HFF-Myc (cell line): ENCODE measurements at regions not wholly inside any gene's neighbourhood (a gene's known extent, or its start where the extent isn't known, plus 50 kb on each side); places are given as distances from the start of the nearest gene placed in this dataset.

Experiments
- DNase-seq: peaks from one replicate; pipeline ENCODE4 v3.0.0-alpha.2; 2011; ENCODE audit warnings: low read depth; ENCODE audit errors: extremely low read depth
- H3K4me3 ChIP-seq: replicated peaks from 2 replicates; pipeline ENCODE4 v1.5.1; 2011; ENCODE audit warnings: low read depth, mild to moderate bottlenecking, control low read depth, low read length
- CTCF ChIP-seq: IDR thresholded peaks from 2 replicates; pipeline ENCODE4 v1.5.1; 2012; ENCODE audit warnings: mild to moderate bottlenecking, low read depth, low read length, control low read depth; ENCODE audit errors: missing control alignments

- DNase-seq = peak; percentile 17
- TF ChIP-seq CTCF = no peak
- no peak overlapping the region for H3K4me3 ChIP-seq
Observed at GRCh38 chr2:200042102-200042735, 86.8 kb downstream of the MAIP1 start.

GRCh38 chr2:200042944-200043343 lies 87.6 kb downstream of the MAIP1 start:
- no peak for TF ChIP-seq CTCF
- H3K4me3 ChIP-seq = no peak overlapping the region
- no peak for DNase-seq

- DNase-seq = no peak
- H3K4me3 ChIP-seq = no peak overlapping the region
- TF ChIP-seq CTCF = no peak
Observed at GRCh38 chr2:200044453-200044852, 89.1 kb downstream of the MAIP1 start.

DNA sequence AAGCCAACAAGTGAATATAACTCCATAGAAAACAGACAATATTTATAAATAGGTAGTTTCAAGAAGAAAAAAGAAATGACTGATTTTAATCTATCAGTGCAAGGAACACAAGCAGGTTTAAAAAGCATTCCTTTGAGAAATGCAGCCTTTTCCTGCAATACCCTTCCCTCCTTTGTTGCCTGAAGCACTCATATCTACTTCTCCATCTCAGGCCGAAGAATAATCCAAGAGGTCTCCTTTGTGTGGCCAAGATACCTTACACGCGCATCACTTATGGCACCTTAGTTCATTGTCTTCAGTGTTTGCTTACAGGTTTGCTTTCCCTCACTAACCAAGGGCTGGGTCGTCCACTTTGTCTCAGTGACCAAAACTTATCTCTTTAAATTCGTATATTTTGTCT lies 93.0 kb downstream of the MAIP1 start:
- DNase-seq = no peak
- no peak overlapping the region for H3K4me3 ChIP-seq
- no peak for TF ChIP-seq CTCF

DNA sequence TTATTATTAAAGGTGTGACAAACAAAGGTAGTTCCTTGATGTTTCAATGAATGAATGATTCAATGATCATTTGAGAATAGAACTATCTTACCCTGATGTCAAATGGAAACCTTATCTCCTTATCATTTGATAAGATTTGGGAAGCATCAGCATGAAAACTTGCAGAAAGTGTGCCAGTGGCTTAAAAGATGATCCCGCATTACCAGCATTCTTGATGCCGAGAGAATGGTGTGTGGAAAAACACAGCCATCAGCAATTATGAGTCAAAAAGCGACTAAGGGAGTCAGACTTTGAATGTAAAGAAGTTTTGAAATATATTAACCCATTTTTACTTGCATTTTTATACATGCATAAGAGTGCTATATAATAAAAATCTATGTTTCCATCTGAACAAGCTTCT lies 93.7 kb downstream of the MAIP1 start:
- H3K4me3 ChIP-seq = no peak overlapping the region
- TF ChIP-seq CTCF = no peak
- no peak for DNase-seq

DNA sequence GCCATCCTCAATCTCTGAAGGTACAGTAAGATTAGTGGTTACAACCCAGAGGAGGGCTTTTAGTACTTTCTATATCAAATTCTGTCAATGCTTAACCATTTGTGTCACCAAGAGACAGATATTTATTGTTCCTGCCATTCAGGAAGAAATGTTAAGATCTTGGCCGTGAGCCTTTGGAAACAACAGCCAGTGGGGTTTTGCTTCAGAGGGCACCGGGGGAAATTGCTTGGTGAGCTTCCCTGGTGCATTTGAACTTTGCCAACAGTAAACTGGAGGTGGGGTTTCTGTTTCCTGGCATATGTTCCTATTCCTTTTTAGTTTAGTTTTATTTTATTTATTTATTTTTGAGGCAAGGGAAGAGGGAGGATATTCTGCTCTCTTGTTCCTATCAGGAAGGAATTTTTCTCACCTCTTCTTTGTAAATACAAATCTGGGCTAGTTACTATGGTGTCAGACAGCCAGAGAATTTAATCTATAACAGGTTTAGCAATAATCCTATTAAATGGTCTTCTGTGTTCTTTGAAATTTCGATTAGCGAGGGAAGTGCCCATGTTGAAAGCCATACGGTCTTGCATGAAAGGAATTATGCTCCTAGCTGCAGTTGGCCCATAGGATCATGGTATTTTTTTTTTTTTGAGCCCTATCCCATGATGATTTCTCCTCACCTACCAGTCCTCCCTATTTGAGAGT lies 95.7 kb downstream of the MAIP1 start:
- H3K4me3 ChIP-seq = no peak overlapping the region
- no peak for DNase-seq
- TF ChIP-seq CTCF = no peak

DNA sequence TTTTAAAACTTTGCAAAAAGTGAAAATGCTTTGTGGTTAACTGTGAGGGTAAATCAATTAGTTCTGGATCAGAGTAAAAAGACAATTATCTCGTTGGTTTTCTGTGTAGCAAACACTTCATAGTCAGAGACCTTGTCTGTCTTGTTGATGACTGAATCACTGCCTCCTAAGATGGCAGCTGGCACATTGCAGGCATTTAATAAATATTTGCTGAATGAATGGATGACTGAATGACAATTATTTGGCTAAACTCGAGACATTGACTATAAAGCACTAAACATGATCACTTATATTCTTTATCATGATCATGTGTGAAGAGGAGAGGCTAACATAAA lies 96.2 kb downstream of the MAIP1 start:
- no peak for TF ChIP-seq CTCF
- no peak for DNase-seq
- no peak overlapping the region for H3K4me3 ChIP-seq
